OCI-LY3 (cell line): ENCODE measurements at regions not wholly inside any gene's neighbourhood (a gene's known extent, or its start where the extent isn't known, plus 50 kb on each side); places are given as distances from the start of the nearest gene placed in this dataset.

ENCODE experiments used
- H2AFZ ChIP-seq: fragments of 200-600, 300-600 bp; shearing (Covaris generic); 2 replicates; pipeline ENCODE4 v1.6.0; 2014; ENCODE audit warnings: antibody characterized with exemption, low read depth, low read length
- H3K27ac ChIP-seq: fragments of 200-600, 300-600 bp; sonication (generic); 2 replicates; pipeline ENCODE4 v1.5.1; 2014; ENCODE audit warnings: mild to moderate bottlenecking, low read length, moderate library complexity, mixed read lengths
- H3K27me3 ChIP-seq: fragments of 200-600, 300-600 bp; sonication (generic); 2 replicates; pipeline ENCODE4 v1.6.1; 2014; ENCODE audit warnings: low read depth, low read length, mixed read lengths
- H3K36me3 ChIP-seq: fragments of 200-600, 300-600 bp; sonication (generic); replicated peaks from 2 replicates; pipeline ENCODE3; 2014; ENCODE audit warnings: low read depth, low read length, mixed read lengths
- H3K4me1 ChIP-seq: fragments of 300-600, 200-600 bp; sonication (generic); 2 replicates; pipeline ENCODE4 v1.6.1; 2014; ENCODE audit warnings: low read length, mixed read lengths
- H3K4me2 ChIP-seq: fragments of 200-600, 300-600 bp; sonication (generic); 2 replicates; pipeline ENCODE4 v1.6.1; 2014; ENCODE audit warnings: low read length, mixed read lengths
- H3K4me3 ChIP-seq: fragments of 300-600, 200-600 bp; sonication (generic); 2 replicates; pipeline ENCODE4 v1.5.1; 2014; ENCODE audit warnings: antibody characterized with exemption, mild to moderate bottlenecking, low read length, moderate library complexity
- H3K79me2 ChIP-seq: fragments of 300-600, 200-600 bp; shearing (Covaris generic); 2 replicates; pipeline ENCODE4 v1.6.1; 2014; ENCODE audit warnings: mild to moderate bottlenecking, low read length, mixed read lengths
- H3K9ac ChIP-seq: fragments of 300-600, 200-600 bp; shearing (Covaris generic); 2 replicates; pipeline ENCODE4 v1.6.0; 2014; ENCODE audit warnings: mild to moderate bottlenecking, low read length, moderate library complexity
- H3K9me3 ChIP-seq: fragments of 200-600, 300-600 bp; shearing (Covaris generic); 2 replicates; pipeline ENCODE4 v1.6.1; 2014; ENCODE audit warnings: low read length, mixed read lengths; ENCODE audit not compliant: insufficient read depth
- H4K20me1 ChIP-seq: fragments of 200-600, 300-600 bp; sonication (generic); 2 replicates; pipeline ENCODE4 v1.6.1; 2016; ENCODE audit warnings: low read length, mixed read lengths; ENCODE audit not compliant: insufficient read depth
- EZH2phosphoT487 ChIP-seq: fragments of 200-600 bp; shearing (Covaris generic); IDR thresholded peaks from 2 replicates; pipeline ENCODE4 v1.6.1; 2018; ENCODE audit warnings: antibody characterized with exemption, mixed run types, low read depth
- TF ChIP-seq, protein P1 (sequence below): fragments of 200-600, 300-600 bp; sonication (generic); IDR thresholded peaks from 2 replicates; pipeline ENCODE4 v1.5.1; 2014; ENCODE audit warnings: antibody characterized with exemption, low read length, low read depth

DNA sequence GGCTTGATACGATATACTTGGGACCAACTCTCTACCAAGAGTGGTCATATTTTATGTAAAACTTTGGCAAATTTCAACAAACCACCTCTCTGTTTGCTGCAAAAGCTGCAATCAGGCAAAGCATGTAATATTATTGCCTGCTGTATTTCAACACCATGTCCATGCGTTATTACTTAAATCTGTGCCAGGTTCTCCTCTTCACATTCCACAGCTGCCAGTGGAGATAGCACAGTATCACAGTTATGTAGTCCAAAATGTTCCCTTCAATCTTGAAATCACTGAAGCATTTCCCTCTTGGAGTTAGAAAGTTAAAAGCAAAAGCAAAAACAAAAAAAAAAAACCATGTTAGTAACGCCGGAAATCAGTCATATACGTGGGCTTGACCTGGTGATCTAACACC, 396.7 kb upstream of the MAGEC2 start:
- no peaks in the 10 kb centered on the region for H3K4me1 ChIP-seq
- no peaks in the 10 kb centered on the region for H3K36me3 ChIP-seq
- no peak overlapping the region for H3K4me2 ChIP-seq
- TF ChIP-seq, protein P1, sequence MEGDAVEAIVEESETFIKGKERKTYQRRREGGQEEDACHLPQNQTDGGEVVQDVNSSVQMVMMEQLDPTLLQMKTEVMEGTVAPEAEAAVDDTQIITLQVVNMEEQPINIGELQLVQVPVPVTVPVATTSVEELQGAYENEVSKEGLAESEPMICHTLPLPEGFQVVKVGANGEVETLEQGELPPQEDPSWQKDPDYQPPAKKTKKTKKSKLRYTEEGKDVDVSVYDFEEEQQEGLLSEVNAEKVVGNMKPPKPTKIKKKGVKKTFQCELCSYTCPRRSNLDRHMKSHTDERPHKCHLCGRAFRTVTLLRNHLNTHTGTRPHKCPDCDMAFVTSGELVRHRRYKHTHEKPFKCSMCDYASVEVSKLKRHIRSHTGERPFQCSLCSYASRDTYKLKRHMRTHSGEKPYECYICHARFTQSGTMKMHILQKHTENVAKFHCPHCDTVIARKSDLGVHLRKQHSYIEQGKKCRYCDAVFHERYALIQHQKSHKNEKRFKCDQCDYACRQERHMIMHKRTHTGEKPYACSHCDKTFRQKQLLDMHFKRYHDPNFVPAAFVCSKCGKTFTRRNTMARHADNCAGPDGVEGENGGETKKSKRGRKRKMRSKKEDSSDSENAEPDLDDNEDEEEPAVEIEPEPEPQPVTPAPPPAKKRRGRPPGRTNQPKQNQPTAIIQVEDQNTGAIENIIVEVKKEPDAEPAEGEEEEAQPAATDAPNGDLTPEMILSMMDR: no peak
- TF ChIP-seq EZH2phosphoT487: no peak
- H3K79me2 ChIP-seq: no peaks in the 10 kb centered on the region
- H3K9me3 ChIP-seq: no peaks in the 10 kb centered on the region
- no peak overlapping the region for H3K4me3 ChIP-seq
- no peak overlapping the region for H2AFZ ChIP-seq
- H3K27me3 ChIP-seq: no peaks in the 10 kb centered on the region
- no peak overlapping the region for H3K27ac ChIP-seq
- H3K9ac ChIP-seq: no peak overlapping the region
- H4K20me1 ChIP-seq: no peaks in the 10 kb centered on the region

DNA sequence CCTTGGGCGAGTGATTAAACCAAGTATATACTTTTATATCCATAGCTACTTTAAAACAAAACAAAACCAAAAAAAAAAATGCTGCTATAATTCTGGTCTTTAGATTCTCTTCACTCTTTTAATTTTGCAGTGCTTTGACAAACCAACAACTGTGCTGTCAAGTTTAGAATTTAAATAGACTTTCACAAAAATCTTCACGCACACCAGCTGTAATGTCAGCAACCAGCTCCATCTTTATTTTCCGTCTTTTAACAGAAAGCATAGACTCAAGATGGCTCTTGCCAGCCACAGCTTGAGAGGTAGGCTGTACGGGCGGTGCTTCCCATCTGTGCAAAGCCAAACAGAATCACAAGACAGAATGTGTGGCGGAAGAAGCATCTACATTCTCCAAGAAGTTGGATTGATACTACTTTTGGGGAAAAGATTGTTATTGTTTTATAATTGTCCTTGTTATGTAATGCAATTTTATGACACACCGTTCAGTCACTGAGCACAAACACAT, 388.3 kb upstream of the MAGEC2 start:
- H3K9ac ChIP-seq: no peak overlapping the region
- no peaks in the 10 kb centered on the region for H3K79me2 ChIP-seq
- H3K27me3 ChIP-seq: no peaks in the 10 kb centered on the region
- H3K27ac ChIP-seq: no peak overlapping the region
- H3K4me2 ChIP-seq: no peak overlapping the region
- no peaks in the 10 kb centered on the region for H3K36me3 ChIP-seq
- H3K9me3 ChIP-seq: no peaks in the 10 kb centered on the region
- no peak for TF ChIP-seq EZH2phosphoT487
- TF ChIP-seq, protein P1: no peak
- H4K20me1 ChIP-seq: no peaks in the 10 kb centered on the region
- no peak overlapping the region for H3K4me3 ChIP-seq
- H3K4me1 ChIP-seq: no peaks in the 10 kb centered on the region
- no peak overlapping the region for H2AFZ ChIP-seq

GRCh38 chrX:142576615-142577014, 371.5 kb upstream of the MAGEC2 start:
- no peak overlapping the region for H2AFZ ChIP-seq
- no peak overlapping the region for H3K4me3 ChIP-seq
- H3K4me2 ChIP-seq: no peak overlapping the region
- no peaks in the 10 kb centered on the region for H3K36me3 ChIP-seq
- H3K4me1 ChIP-seq: no peaks in the 10 kb centered on the region
- no peaks in the 10 kb centered on the region for H3K79me2 ChIP-seq
- no peaks in the 10 kb centered on the region for H3K9me3 ChIP-seq
- H3K27ac ChIP-seq: no peak overlapping the region
- H3K27me3 ChIP-seq: no peaks in the 10 kb centered on the region
- no peaks in the 10 kb centered on the region for H4K20me1 ChIP-seq
- no peak for TF ChIP-seq EZH2phosphoT487
- TF ChIP-seq, protein P1: no peak
- H3K9ac ChIP-seq: no peak overlapping the region

DNA sequence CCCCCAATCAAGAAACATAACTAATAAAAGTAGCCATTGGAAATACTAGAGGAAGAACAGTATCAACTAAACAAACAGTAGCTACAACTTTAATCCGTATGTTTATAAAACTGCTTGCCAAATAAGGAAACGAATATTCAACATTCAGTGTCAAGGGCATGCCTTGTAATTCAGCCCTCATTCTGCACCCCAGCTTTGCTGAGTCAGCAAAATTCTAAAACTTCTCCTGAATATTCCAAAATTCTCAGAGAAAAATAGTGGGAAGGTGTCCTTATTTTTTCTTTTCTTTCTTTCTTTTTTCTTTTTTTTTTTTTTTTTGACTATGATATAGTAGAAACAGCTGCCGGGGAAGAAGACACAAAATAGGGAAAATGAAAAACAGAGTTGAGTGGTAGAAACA, 344.8 kb upstream of the MAGEC2 start:
- no peak overlapping the region for H3K4me2 ChIP-seq
- H3K27ac ChIP-seq: no peak overlapping the region
- no peaks in the 10 kb centered on the region for H3K4me1 ChIP-seq
- no peaks in the 10 kb centered on the region for H3K79me2 ChIP-seq
- no peak overlapping the region for H3K4me3 ChIP-seq
- no peaks in the 10 kb centered on the region for H4K20me1 ChIP-seq
- TF ChIP-seq, protein P1: no peak
- no peak for TF ChIP-seq EZH2phosphoT487
- no peaks in the 10 kb centered on the region for H3K36me3 ChIP-seq
- no peak overlapping the region for H2AFZ ChIP-seq
- no peak overlapping the region for H3K9ac ChIP-seq
- no peaks in the 10 kb centered on the region for H3K9me3 ChIP-seq
- no peaks in the 10 kb centered on the region for H3K27me3 ChIP-seq
